ENCODE measurements at regions not wholly inside any gene's neighbourhood (a gene's known extent, or its start where the extent isn't known, plus 50 kb on each side); places are given as distances from the start of the nearest gene placed in this dataset.

DNA sequence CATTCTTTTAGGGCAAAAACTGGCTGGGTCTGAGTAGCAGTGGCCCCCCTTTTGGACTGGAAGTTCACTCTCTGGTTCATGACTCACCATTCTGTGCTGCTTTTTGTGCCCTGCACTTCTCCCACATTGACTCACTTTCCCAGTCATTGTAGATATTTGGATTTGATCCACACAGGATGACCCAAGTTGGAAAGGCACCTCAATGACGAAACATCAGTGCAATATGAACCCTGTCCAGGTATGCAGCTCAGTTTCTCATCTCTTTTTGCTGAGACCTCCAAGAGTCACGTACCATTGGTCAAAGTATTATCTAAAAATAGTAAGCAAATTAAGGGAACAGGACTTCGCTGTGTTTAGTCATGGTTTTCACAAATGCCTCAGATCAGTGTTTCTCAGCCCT, 92.7 kb downstream of the CBLL2 start:
- TF ChIP-seq MLX (CRISPR knock-in tag; conservative IDR thresholded peaks at IDR 0.05) (no peak), NONO (IDR thresholded peaks at IDR 0.05; ENCODE audit: low read depth in 2 of 2, low read length in 1 of 2) (no peak), MXI1 (IDR thresholded peaks at IDR 0.05; ENCODE audit: low read depth, low read length) (no peak), NFE2 (IDR thresholded peaks at IDR 0.05; ENCODE audit: low read depth) (no peak), EZH2 (IDR thresholded peaks at IDR 0.05; ENCODE audit: borderline replicate concordance, low read depth, low read length) (no peak), POU5F1 (IDR thresholded peaks at IDR 0.05; ENCODE audit: borderline replicate concordance, low read depth, low read length, partially characterized antibody) (no peak), ZSCAN29 (IDR thresholded peaks at IDR 0.05) (no peak), RERE (CRISPR knock-in tag; IDR thresholded peaks at IDR 0.05; ENCODE audit: borderline replicate concordance) (no peak), SETDB1 (IDR thresholded peaks at IDR 0.05; ENCODE audit: low read length) (no peak), POLR2G (IDR thresholded peaks at IDR 0.05; ENCODE audit: low read depth, low read length) (no peak), ZNF263 (CRISPR knock-in tag; IDR thresholded peaks at IDR 0.05; ENCODE audit: borderline replicate concordance) (no peak), NR1H2 (CRISPR knock-in tag; IDR thresholded peaks at IDR 0.05) (no peak), CREB3L1 (IDR thresholded peaks at IDR 0.05; ENCODE audit: borderline replicate concordance, low read depth) (no peak)
- TF ChIP-seq, protein P1, sequence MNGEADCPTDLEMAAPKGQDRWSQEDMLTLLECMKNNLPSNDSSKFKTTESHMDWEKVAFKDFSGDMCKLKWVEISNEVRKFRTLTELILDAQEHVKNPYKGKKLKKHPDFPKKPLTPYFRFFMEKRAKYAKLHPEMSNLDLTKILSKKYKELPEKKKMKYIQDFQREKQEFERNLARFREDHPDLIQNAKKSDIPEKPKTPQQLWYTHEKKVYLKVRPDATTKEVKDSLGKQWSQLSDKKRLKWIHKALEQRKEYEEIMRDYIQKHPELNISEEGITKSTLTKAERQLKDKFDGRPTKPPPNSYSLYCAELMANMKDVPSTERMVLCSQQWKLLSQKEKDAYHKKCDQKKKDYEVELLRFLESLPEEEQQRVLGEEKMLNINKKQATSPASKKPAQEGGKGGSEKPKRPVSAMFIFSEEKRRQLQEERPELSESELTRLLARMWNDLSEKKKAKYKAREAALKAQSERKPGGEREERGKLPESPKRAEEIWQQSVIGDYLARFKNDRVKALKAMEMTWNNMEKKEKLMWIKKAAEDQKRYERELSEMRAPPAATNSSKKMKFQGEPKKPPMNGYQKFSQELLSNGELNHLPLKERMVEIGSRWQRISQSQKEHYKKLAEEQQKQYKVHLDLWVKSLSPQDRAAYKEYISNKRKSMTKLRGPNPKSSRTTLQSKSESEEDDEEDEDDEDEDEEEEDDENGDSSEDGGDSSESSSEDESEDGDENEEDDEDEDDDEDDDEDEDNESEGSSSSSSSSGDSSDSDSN (IDR thresholded peaks at IDR 0.05; ENCODE audit: borderline replicate concordance in 1 of 2, low read depth in 2 of 2, low read length in 2 of 2): no peak
